GM23338 (cell line): ENCODE measurements at regions not wholly inside any gene's neighbourhood (a gene's known extent, or its start where the extent isn't known, plus 50 kb on each side); places are given as distances from the start of the nearest gene placed in this dataset.

Experiments used
- ATAC-seq: fragments of 200-7000 bp; cut with Tn5 transposase; 3 replicates; pipeline ENCODE4 v1.9.1; 2020
- DNase-seq: peaks from one replicate; pipeline ENCODE4 v3.0.0-alpha.2; 2015; ENCODE audit warnings: low spot score
- H2AFZ ChIP-seq: fragments of 200-600 bp; sonication (generic); 2 replicates; pipeline ENCODE4 v1.8.0; 2016; ENCODE audit warnings: antibody characterized with exemption, mild to moderate bottlenecking, moderate library complexity
- H3F3A ChIP-seq: fragments of 200-600 bp; sonication (generic); replicated peaks from 2 replicates; pipeline ENCODE4 v1.8.0; 2017; ENCODE audit warnings: antibody characterized with exemption, mixed run types, low read depth
- H3K27ac ChIP-seq: fragments of 200-600 bp; sonication (generic); 2 replicates; pipeline ENCODE4 v1.6.1; 2016; ENCODE audit warnings: low read depth
- H3K27me3 ChIP-seq: fragments of 200-600 bp; sonication (generic); 2 replicates; pipeline ENCODE4 v1.8.0; 2016; ENCODE audit warnings: mild to moderate bottlenecking, mixed run types, moderate library complexity; ENCODE audit not compliant: insufficient read depth
- H3K36me3 ChIP-seq: fragments of 200-600 bp; sonication (generic); 2 replicates; pipeline ENCODE4 v1.8.0; 2016; ENCODE audit warnings: mild to moderate bottlenecking; ENCODE audit not compliant: insufficient read depth
- H3K4me1 ChIP-seq: fragments of 200-600 bp; sonication (generic); 2 replicates; pipeline ENCODE4 v1.8.0; 2016; ENCODE audit warnings: mild to moderate bottlenecking, moderate library complexity; ENCODE audit not compliant: insufficient read depth
- H3K4me2 ChIP-seq: fragments of 200-600 bp; sonication (generic); 2 replicates; pipeline ENCODE4 v1.7.1; 2017; ENCODE audit warnings: mixed run types
- H3K4me3 ChIP-seq: fragments of 200-600 bp; sonication (generic); 2 replicates; pipeline ENCODE4 v1.6.1; 2016; ENCODE audit warnings: mixed run types
- H3K79me2 ChIP-seq: fragments of 200-600 bp; sonication (generic); replicated peaks from 2 replicates; pipeline ENCODE4 v1.8.0; 2017; ENCODE audit warnings: mild to moderate bottlenecking; ENCODE audit not compliant: insufficient read depth
- H3K9me2 ChIP-seq: fragments of 200-600 bp; sonication (generic); 2 replicates; pipeline ENCODE4 v1.8.0; 2017; ENCODE audit not compliant: insufficient read depth
- H4K20me1 ChIP-seq: fragments of 200-600 bp; sonication (generic); replicated peaks from 2 replicates; pipeline ENCODE4 v1.8.0; 2017; ENCODE audit warnings: mild to moderate bottlenecking; ENCODE audit not compliant: insufficient read depth
- H3K27ac Mint-ChIP-seq: 2 replicates; pipeline ENCODE4 v1.8.0; 2020; ENCODE audit warnings: inconsistent platforms, mild to moderate bottlenecking, moderate library complexity, mixed read lengths
- H3K27me3 Mint-ChIP-seq: 3 replicates; pipeline ENCODE4 v1.8.0; 2022; ENCODE audit warnings: low read depth, mild to moderate bottlenecking, moderate library complexity, mixed read lengths, inconsistent platforms; ENCODE audit not compliant: insufficient read depth, poor library complexity
- H3K36me3 Mint-ChIP-seq: 3 replicates; pipeline ENCODE4 v1.8.0; 2021; ENCODE audit warnings: low read depth, mild to moderate bottlenecking, inconsistent platforms, moderate library complexity, mixed read lengths
- H3K4me1 Mint-ChIP-seq: 3 replicates; pipeline ENCODE4 v1.8.0; 2020; ENCODE audit warnings: mild to moderate bottlenecking, inconsistent platforms, mixed read lengths
- H3K4me3 Mint-ChIP-seq: 3 replicates; pipeline ENCODE4 v1.8.0; 2021; ENCODE audit warnings: moderate library complexity, mild to moderate bottlenecking, inconsistent platforms, mixed read lengths
- H3K9me3 Mint-ChIP-seq: 3 replicates; pipeline ENCODE4 v1.8.0; 2020; ENCODE audit warnings: moderate library complexity, mild to moderate bottlenecking, inconsistent platforms, mixed read lengths
- EZH2 ChIP-seq: fragments of 200-600 bp; sonication (generic); IDR thresholded peaks from one replicate; pipeline ENCODE4 v1.8.0; 2017; ENCODE audit warnings: antibody characterized with exemption, mild to moderate bottlenecking, low read depth; ENCODE audit not compliant: unreplicated experiment
- EZH2phosphoT487 ChIP-seq: fragments of 200-600 bp; sonication (generic); IDR thresholded peaks from one replicate; pipeline ENCODE4 v1.8.1; 2018; ENCODE audit warnings: antibody characterized with exemption; ENCODE audit not compliant: unreplicated experiment
- JUNB ChIP-seq: IDR thresholded peaks from one replicate; pipeline ENCODE4 v1.6.1; 2016; ENCODE audit warnings: antibody characterized with exemption; ENCODE audit not compliant: unreplicated experiment
- NANOG ChIP-seq: IDR thresholded peaks from 2 replicates; pipeline ENCODE4 v1.6.1; 2016; ENCODE audit warnings: antibody characterized with exemption, borderline replicate concordance
- POLR2AphosphoS5 ChIP-seq: IDR thresholded peaks from 2 replicates; pipeline ENCODE4 v1.6.1; 2016; ENCODE audit warnings: antibody characterized with exemption, low read depth
- STAT1 ChIP-seq: IDR thresholded peaks from one replicate; pipeline ENCODE4 v1.6.1; 2016; ENCODE audit warnings: antibody characterized with exemption; ENCODE audit not compliant: unreplicated experiment
- ZNF114 ChIP-seq: fragments of 250-450 bp; sonication (Bioruptor Pico); IDR thresholded peaks from 2 replicates; pipeline ENCODE4 v1.5.0; 2020; ENCODE audit warnings: mild to moderate bottlenecking, moderate library complexity
- TF ChIP-seq, protein P1 (sequence below), 2 experiments: fragments of 200-600 bp in 1 of 2; sonication (generic) in 1 of 2; conservative IDR thresholded peaks; 2 replicates each; pipeline versions ENCODE4 v1.5.1 to v1.6.1; 2016 to 2017; ENCODE audit warnings: antibody characterized with exemption in 2 of 2, low read depth in 2 of 2, mild to moderate bottlenecking in 2 of 2, moderate library complexity in 1 of 2
- TF ChIP-seq, protein P2 (sequence below): fragments of 250-450 bp; sonication (Bioruptor Pico); IDR thresholded peaks from 2 replicates; pipeline ENCODE4 v1.5.0; 2020; ENCODE audit warnings: mild to moderate bottlenecking, moderate library complexity
- TF ChIP-seq, protein P3 (sequence below): IDR thresholded peaks from 2 replicates; pipeline ENCODE4 v1.6.1; 2016; ENCODE audit warnings: antibody characterized with exemption

DNA sequence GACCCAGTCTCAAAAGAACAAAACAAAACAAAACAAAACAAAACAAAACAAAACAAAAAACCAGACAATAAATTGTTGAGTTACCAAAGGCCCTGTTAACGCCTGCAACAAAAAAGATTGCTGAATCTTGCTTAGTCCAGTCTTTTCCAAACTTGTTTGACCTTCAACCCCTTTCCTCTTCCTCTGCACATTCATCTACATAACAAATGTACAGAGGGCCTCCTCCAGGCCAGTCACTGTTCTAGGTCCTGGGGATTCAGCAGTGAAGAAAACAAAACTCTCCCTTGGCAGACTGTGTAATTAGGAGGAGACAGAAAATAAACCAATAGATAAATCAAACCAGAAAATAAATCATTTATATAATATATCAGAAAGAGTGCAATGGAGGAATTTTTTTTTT lies 294.0 kb upstream of the ADGRL2 start (continued):
- TF ChIP-seq, protein P1, sequence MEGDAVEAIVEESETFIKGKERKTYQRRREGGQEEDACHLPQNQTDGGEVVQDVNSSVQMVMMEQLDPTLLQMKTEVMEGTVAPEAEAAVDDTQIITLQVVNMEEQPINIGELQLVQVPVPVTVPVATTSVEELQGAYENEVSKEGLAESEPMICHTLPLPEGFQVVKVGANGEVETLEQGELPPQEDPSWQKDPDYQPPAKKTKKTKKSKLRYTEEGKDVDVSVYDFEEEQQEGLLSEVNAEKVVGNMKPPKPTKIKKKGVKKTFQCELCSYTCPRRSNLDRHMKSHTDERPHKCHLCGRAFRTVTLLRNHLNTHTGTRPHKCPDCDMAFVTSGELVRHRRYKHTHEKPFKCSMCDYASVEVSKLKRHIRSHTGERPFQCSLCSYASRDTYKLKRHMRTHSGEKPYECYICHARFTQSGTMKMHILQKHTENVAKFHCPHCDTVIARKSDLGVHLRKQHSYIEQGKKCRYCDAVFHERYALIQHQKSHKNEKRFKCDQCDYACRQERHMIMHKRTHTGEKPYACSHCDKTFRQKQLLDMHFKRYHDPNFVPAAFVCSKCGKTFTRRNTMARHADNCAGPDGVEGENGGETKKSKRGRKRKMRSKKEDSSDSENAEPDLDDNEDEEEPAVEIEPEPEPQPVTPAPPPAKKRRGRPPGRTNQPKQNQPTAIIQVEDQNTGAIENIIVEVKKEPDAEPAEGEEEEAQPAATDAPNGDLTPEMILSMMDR (conservative IDR thresholded peaks at IDR 0.05; ENCODE audit: low read depth in 2 of 2) = no peak
- no peak for TF ChIP-seq POLR2AphosphoS5

DNA sequence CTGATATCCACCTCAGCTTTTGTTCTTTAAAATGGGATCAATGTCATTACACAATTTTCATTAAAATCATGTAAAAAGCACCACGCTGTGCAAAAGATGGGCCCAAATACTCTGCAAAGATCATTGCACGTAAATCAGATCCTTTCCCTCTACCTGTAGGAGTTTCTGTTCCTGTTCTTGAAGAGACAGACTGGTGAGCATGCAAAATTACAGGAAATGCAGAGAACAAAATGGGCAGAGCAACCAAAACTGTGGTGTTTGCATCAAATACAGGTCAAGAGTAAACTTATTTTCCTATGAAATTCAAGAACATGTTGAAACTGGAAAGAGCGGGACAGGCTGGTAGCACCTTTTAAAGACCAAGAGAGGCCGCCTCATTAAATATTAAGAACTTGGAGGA lies 294.9 kb upstream of the ADGRL2 start:
- Histone ChIP-seq H3K36me3 (no peaks in the 10 kb centered on the region), H3K4me3 (no peak overlapping the region), H3F3A (no peaks in the 10 kb centered on the region), H3K27me3 (no peaks in the 10 kb centered on the region), H3K4me1 (peaks cover 39% of the 10 kb centered on the region), H4K20me1 (no peaks in the 10 kb centered on the region), H3K27ac (no peak overlapping the region), H3K9me2 (peaks cover 2% of the 10 kb centered on the region; the same call in 1 of the 2 replicates), H2AFZ (peak overlapping the region; percentile 23; the same call in 1 of the 2 replicates), H3K4me2 (no peak overlapping the region), H3K79me2 (no peaks in the 10 kb centered on the region)
- Mint-ChIP-seq H3K36me3 (peaks cover 13% of the 10 kb centered on the region), H3K27me3 (peaks cover 4% of the 10 kb centered on the region), H3K27ac (no peak overlapping the region), H3K4me1 (peaks cover 33% of the 10 kb centered on the region), H3K4me3 (no peak overlapping the region), H3K9me3 (peaks cover 13% of the 10 kb centered on the region)
- no peak for DNase-seq
- no peak for ATAC-seq
- TF ChIP-seq POLR2AphosphoS5 (no peak), EZH2phosphoT487 (no peak), JUNB (no peak), STAT1 (no peak), EZH2 (no peak), ZNF114 (CRISPR knock-in tag) (no peak), NANOG (no peak)
- TF ChIP-seq, protein P2, sequence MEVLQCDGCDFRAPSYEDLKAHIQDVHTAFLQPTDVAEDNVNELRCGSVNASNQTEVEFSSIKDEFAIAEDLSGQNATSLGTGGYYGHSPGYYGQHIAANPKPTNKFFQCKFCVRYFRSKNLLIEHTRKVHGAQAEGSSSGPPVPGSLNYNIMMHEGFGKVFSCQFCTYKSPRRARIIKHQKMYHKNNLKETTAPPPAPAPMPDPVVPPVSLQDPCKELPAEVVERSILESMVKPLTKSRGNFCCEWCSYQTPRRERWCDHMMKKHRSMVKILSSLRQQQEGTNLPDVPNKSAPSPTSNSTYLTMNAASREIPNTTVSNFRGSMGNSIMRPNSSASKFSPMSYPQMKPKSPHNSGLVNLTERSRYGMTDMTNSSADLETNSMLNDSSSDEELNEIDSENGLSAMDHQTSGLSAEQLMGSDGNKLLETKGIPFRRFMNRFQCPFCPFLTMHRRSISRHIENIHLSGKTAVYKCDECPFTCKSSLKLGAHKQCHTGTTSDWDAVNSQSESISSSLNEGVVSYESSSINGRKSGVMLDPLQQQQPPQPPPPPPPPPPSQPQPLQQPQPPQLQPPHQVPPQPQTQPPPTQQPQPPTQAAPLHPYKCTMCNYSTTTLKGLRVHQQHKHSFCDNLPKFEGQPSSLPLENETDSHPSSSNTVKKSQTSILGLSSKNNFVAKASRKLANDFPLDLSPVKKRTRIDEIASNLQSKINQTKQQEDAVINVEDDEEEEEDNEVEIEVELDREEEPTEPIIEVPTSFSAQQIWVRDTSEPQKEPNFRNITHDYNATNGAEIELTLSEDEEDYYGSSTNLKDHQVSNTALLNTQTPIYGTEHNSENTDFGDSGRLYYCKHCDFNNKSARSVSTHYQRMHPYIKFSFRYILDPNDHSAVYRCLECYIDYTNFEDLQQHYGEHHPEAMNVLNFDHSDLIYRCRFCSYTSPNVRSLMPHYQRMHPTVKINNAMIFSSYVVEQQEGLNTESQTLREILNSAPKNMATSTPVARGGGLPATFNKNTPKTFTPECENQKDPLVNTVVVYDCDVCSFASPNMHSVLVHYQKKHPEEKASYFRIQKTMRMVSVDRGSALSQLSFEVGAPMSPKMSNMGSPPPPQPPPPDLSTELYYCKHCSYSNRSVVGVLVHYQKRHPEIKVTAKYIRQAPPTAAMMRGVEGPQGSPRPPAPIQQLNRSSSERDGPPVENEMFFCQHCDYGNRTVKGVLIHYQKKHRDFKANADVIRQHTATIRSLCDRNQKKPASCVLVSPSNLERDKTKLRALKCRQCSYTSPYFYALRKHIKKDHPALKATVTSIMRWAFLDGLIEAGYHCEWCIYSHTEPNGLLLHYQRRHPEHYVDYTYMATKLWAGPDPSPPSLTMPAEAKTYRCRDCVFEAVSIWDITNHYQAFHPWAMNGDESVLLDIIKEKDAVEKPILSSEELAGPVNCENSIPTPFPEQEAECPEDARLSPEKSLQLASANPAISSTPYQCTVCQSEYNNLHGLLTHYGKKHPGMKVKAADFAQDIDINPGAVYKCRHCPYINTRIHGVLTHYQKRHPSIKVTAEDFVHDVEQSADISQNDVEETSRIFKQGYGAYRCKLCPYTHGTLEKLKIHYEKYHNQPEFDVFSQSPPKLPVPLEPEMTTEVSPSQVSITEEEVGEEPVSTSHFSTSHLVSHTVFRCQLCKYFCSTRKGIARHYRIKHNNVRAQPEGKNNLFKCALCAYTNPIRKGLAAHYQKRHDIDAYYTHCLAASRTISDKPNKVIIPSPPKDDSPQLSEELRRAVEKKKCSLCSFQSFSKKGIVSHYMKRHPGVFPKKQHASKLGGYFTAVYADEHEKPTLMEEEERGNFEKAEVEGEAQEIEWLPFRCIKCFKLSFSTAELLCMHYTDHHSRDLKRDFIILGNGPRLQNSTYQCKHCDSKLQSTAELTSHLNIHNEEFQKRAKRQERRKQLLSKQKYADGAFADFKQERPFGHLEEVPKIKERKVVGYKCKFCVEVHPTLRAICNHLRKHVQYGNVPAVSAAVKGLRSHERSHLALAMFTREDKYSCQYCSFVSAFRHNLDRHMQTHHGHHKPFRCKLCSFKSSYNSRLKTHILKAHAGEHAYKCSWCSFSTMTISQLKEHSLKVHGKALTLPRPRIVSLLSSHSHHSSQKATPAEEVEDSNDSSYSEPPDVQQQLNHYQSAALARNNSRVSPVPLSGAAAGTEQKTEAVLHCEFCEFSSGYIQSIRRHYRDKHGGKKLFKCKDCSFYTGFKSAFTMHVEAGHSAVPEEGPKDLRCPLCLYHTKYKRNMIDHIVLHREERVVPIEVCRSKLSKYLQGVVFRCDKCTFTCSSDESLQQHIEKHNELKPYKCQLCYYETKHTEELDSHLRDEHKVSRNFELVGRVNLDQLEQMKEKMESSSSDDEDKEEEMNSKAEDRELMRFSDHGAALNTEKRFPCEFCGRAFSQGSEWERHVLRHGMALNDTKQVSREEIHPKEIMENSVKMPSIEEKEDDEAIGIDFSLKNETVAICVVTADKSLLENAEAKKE (CRISPR knock-in tag) = no peak
- TF ChIP-seq, protein P1 (conservative IDR thresholded peaks at IDR 0.05; ENCODE audit: low read depth in 2 of 2) = no peak
- TF ChIP-seq, protein P3, sequence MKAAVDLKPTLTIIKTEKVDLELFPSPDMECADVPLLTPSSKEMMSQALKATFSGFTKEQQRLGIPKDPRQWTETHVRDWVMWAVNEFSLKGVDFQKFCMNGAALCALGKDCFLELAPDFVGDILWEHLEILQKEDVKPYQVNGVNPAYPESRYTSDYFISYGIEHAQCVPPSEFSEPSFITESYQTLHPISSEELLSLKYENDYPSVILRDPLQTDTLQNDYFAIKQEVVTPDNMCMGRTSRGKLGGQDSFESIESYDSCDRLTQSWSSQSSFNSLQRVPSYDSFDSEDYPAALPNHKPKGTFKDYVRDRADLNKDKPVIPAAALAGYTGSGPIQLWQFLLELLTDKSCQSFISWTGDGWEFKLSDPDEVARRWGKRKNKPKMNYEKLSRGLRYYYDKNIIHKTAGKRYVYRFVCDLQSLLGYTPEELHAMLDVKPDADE = no peak
